Astrocyte (in vitro differentiated cells and primary cell): ENCODE measurements at regions not wholly inside any gene's neighbourhood (a gene's known extent, or its start where the extent isn't known, plus 50 kb on each side); places are given as distances from the start of the nearest gene placed in this dataset.

Source experiments
- EZH2 ChIP-seq: IDR thresholded peaks from 2 replicates; pipeline ENCODE4 v1.6.1; 2012; ENCODE audit warnings: mild to moderate bottlenecking, low read length, inconsistent platforms; ENCODE audit not compliant: insufficient read depth
- TF ChIP-seq, protein P1 (sequence below): IDR thresholded peaks from 2 replicates; pipeline ENCODE4 v1.5.1; 2011; ENCODE audit warnings: low read depth, mild to moderate bottlenecking, inconsistent platforms, low read length, moderate library complexity; ENCODE audit not compliant: insufficient read depth

DNA sequence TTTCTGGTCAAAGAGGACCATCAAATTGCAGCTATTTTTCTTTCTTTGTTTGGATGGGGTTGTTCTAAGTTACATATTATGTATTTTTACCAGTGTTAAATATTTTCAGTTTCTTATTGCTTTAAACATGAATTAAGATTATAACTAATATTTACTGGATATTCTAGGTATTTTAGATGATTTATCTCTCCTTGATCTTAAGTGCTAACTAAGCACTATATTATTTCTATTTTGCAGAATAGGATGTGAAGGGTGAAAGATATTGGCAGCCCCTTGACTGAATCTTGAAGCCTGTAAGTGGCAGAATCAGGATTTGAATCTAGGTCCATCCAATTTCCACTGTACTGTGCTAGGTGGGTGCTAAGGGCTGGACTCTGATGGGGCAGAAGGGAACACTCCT is 307.3 kb upstream of the CCL2 start:
- TF ChIP-seq, protein P1, sequence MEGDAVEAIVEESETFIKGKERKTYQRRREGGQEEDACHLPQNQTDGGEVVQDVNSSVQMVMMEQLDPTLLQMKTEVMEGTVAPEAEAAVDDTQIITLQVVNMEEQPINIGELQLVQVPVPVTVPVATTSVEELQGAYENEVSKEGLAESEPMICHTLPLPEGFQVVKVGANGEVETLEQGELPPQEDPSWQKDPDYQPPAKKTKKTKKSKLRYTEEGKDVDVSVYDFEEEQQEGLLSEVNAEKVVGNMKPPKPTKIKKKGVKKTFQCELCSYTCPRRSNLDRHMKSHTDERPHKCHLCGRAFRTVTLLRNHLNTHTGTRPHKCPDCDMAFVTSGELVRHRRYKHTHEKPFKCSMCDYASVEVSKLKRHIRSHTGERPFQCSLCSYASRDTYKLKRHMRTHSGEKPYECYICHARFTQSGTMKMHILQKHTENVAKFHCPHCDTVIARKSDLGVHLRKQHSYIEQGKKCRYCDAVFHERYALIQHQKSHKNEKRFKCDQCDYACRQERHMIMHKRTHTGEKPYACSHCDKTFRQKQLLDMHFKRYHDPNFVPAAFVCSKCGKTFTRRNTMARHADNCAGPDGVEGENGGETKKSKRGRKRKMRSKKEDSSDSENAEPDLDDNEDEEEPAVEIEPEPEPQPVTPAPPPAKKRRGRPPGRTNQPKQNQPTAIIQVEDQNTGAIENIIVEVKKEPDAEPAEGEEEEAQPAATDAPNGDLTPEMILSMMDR = no peak
- no peak for TF ChIP-seq EZH2
